Caco-2 (cell line): ENCODE measurements at regions not wholly inside any gene's neighbourhood (a gene's known extent, or its start where the extent isn't known, plus 50 kb on each side); places are given as distances from the start of the nearest gene placed in this dataset.

Experiments
- BruUV-seq: library from RNA; stranded (reverse); fragments of 400-500 nt; replicated peaks from 2 replicates; lab custom pipeline; 2021; lab: Mats Ljungman, UMichigan
- CTCF ChIA-PET: fragments of 300-600 bp; sonication (Branson Sonifier 250); formaldehyde crosslinking; loops from one replicate; lab custom pipeline; 2022; ENCODE audit warnings: antibody characterized with exemption; lab: Charles Lee
- POLR2A ChIA-PET: fragments of 300-600 bp; sonication (Branson Sonifier 250); formaldehyde crosslinking; loops from one replicate; lab custom pipeline; 2022; ENCODE audit warnings: antibody characterized with exemption; lab: Charles Lee
- DNase-seq, 2 experiments: peaks; one replicate each; pipeline versions ENCODE4 v3.0.0 to v3.0.0-alpha.2; 2020 to 2022
- H3K27me3 ChIP-seq: replicated peaks from 2 replicates; pipeline ENCODE4 v1.6.0; 2011; ENCODE audit warnings: low read length; ENCODE audit not compliant: control insufficient read depth, insufficient read depth
- H3K36me3 ChIP-seq: 2 replicates; pipeline ENCODE4 v1.5.1; 2011; ENCODE audit warnings: low read length; ENCODE audit not compliant: control insufficient read depth, insufficient read depth
- H3K4me1 ChIP-seq: fragments of 250-450 bp; sonication (Bioruptor Pico); 2 replicates; pipeline ENCODE4 v1.5.1; 2020; ENCODE audit warnings: mild to moderate bottlenecking
- H3K4me3 ChIP-seq: 2 replicates; pipeline ENCODE4 v1.5.1; 2011; ENCODE audit warnings: low read depth, mild to moderate bottlenecking, control low read depth, low read length
- H3K9me3 ChIP-seq: fragments of 250-450 bp; sonication (Bioruptor Pico); 2 replicates; pipeline ENCODE4 v1.5.1; 2020; ENCODE audit warnings: mild to moderate bottlenecking, moderate library complexity
- H3K27ac Mint-ChIP-seq: one replicate; pipeline ENCODE4 v1.8.0; 2022; ENCODE audit warnings: mixed read lengths; ENCODE audit not compliant: unreplicated experiment
- H3K27me3 Mint-ChIP-seq: one replicate; pipeline ENCODE4 v1.8.0; 2022; ENCODE audit warnings: mixed read lengths; ENCODE audit not compliant: insufficient read depth, unreplicated experiment
- H3K36me3 Mint-ChIP-seq: one replicate; pipeline ENCODE4 v1.8.0; 2022; ENCODE audit warnings: mild to moderate bottlenecking, mixed read lengths; ENCODE audit not compliant: insufficient read depth, unreplicated experiment
- H3K4me1 Mint-ChIP-seq: one replicate; pipeline ENCODE4 v1.8.0; 2022; ENCODE audit warnings: low read depth, mixed read lengths; ENCODE audit not compliant: unreplicated experiment
- H3K4me3 Mint-ChIP-seq: one replicate; pipeline ENCODE4 v1.8.0; 2022; ENCODE audit warnings: mild to moderate bottlenecking, moderate library complexity, mixed read lengths; ENCODE audit not compliant: unreplicated experiment
- H3K9me3 Mint-ChIP-seq: one replicate; pipeline ENCODE4 v1.8.0; 2022; ENCODE audit warnings: mixed read lengths; ENCODE audit not compliant: unreplicated experiment
- intact Hi-C: fragments of 100-400 bp; cut with micrococcal nuclease; formaldehyde crosslinking; loops from one replicate; pipeline ENCODE4 v1.10.0; 2022; ENCODE audit not compliant: unreplicated experiment
- TF ChIP-seq, protein P1 (sequence below), 2 experiments: fragments of 200-600 bp in 1 of 2; IDR thresholded peaks; 1 replicate in 1 of 2; 2 replicates in 1 of 2; pipeline versions ENCODE4 v1.5.1 to v1.8.0; 2011 to 2022; ENCODE audit warnings: antibody characterized with exemption in 1 of 2, control low read depth in 1 of 2, inconsistent platforms in 1 of 2, low read depth in 1 of 2, low read length in 1 of 2, mild to moderate bottlenecking in 1 of 2, moderate library complexity in 1 of 2; ENCODE audit not compliant: insufficient read depth in 1 of 2, severe bottlenecking in 1 of 2, unreplicated experiment in 1 of 2

DNA sequence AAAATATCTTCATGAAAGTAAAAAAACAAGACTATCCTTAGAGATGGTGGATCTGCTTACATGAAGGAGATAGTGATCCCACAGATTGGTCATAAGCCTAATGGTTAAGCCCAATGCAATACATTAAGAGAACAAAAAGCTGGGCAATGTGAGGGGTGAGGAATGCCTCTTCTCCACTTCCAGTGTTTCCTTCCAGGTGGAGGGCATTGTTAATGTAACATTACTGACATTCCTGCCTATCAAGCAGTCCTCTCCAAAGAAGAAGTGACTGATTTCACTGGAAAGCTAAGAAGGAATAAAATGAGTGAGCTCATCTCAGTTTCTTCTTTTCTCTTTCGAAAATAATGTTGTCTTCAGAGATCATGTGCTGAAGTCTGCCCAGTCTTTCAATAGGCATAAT lies 207.8 kb downstream of the RAB38 start:
- H3K36me3 ChIP-seq, result no peaks in the 10 kb centered on the region
- no peak overlapping the region for H3K27ac Mint-ChIP-seq
- no peaks in the 10 kb centered on the region for H3K4me1 Mint-ChIP-seq
- no peaks in the 10 kb centered on the region for H3K9me3 Mint-ChIP-seq
- DNase-seq, result no peak
- H3K4me3 ChIP-seq, result no peak overlapping the region
- no TSS peak for BruUV-seq
- H3K27me3 ChIP-seq, result no peaks in the 10 kb centered on the region
- no peak overlapping the region for H3K4me3 Mint-ChIP-seq
- H3K36me3 Mint-ChIP-seq, result no peaks in the 10 kb centered on the region
- ChIA-PET CTCF (no interaction called here), POLR2A (no interaction called here)
- no peaks in the 10 kb centered on the region for H3K9me3 ChIP-seq
- TF ChIP-seq, protein P1, sequence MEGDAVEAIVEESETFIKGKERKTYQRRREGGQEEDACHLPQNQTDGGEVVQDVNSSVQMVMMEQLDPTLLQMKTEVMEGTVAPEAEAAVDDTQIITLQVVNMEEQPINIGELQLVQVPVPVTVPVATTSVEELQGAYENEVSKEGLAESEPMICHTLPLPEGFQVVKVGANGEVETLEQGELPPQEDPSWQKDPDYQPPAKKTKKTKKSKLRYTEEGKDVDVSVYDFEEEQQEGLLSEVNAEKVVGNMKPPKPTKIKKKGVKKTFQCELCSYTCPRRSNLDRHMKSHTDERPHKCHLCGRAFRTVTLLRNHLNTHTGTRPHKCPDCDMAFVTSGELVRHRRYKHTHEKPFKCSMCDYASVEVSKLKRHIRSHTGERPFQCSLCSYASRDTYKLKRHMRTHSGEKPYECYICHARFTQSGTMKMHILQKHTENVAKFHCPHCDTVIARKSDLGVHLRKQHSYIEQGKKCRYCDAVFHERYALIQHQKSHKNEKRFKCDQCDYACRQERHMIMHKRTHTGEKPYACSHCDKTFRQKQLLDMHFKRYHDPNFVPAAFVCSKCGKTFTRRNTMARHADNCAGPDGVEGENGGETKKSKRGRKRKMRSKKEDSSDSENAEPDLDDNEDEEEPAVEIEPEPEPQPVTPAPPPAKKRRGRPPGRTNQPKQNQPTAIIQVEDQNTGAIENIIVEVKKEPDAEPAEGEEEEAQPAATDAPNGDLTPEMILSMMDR (IDR thresholded peaks at IDR 0.05; ENCODE audit: insufficient read depth in 1 of 2, low read depth in 1 of 2, low read length in 1 of 2, severe bottlenecking in 1 of 2, unreplicated experiment in 1 of 2), result no peak
- H3K4me1 ChIP-seq, result no peaks in the 10 kb centered on the region
- H3K27me3 Mint-ChIP-seq, result no peaks in the 10 kb centered on the region
- intact Hi-C loops, result no loop called here

DNA sequence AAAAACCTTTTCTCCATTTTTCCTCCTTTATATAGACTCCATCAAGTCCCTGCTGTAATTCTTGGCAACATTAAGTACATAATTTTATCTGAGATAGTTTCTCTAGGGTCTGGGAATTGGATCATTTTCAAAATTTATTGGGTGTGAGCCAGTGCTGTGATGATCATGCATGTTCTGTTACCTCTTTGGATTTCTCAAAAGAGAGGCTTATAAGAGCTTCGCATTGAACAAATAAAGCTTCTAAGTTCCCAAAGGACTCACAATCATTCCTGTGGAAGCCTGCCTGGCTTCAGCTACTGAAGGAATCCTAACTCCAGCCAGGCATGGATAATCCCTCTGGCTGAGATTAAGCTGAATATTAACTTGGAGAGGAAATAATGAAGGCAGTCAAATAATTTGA lies 208.5 kb downstream of the RAB38 start:
- H3K27me3 ChIP-seq, result no peaks in the 10 kb centered on the region
- intact Hi-C loops, result no loop called here
- H3K9me3 ChIP-seq, result no peaks in the 10 kb centered on the region
- POLR2A ChIA-PET, result no interaction called here
- Mint-ChIP-seq H3K4me3 (no peak overlapping the region), H3K9me3 (no peaks in the 10 kb centered on the region), H3K4me1 (no peaks in the 10 kb centered on the region), H3K27me3 (no peaks in the 10 kb centered on the region), H3K27ac (no peak overlapping the region), H3K36me3 (no peaks in the 10 kb centered on the region)
- CTCF ChIA-PET, result no interaction called here
- no peaks in the 10 kb centered on the region for H3K4me1 ChIP-seq
- no peak overlapping the region for H3K4me3 ChIP-seq
- TF ChIP-seq, protein P1 (IDR thresholded peaks at IDR 0.05; ENCODE audit: insufficient read depth in 1 of 2, low read depth in 1 of 2, low read length in 1 of 2, severe bottlenecking in 1 of 2, unreplicated experiment in 1 of 2), result no peak
- no peaks in the 10 kb centered on the region for H3K36me3 ChIP-seq
- BruUV-seq, result no TSS peak
- DNase-seq, result no peak

DNA sequence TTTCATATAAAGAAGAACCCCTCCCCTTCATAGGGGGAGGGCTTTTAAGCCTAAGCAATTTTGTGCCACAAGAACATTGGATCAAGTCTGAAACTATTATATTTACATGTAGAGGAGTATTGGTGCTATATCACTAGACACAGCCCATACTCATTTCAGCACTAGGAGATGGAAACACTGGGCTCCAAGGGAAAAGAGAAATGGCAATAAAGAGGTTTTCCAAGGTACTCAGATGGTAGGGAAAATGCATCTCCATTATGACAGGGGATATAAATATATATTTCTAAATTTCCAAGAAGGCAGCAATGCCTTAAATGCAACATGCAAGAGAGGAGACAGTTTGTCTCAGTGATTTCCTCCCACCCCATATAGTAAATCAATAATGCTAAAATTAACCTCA lies 209.0 kb downstream of the RAB38 start:
- Histone ChIP-seq H3K4me1 (no peaks in the 10 kb centered on the region), H3K27me3 (no peaks in the 10 kb centered on the region), H3K36me3 (no peaks in the 10 kb centered on the region), H3K4me3 (no peak overlapping the region), H3K9me3 (no peaks in the 10 kb centered on the region)
- TF ChIP-seq, protein P1 (IDR thresholded peaks at IDR 0.05; ENCODE audit: insufficient read depth in 1 of 2, low read depth in 1 of 2, low read length in 1 of 2, severe bottlenecking in 1 of 2, unreplicated experiment in 1 of 2), result no peak
- no peaks in the 10 kb centered on the region for H3K27me3 Mint-ChIP-seq
- no TSS peak for BruUV-seq
- CTCF ChIA-PET, result no interaction called here
- no peak overlapping the region for H3K27ac Mint-ChIP-seq
- no peak overlapping the region for H3K4me3 Mint-ChIP-seq
- no peaks in the 10 kb centered on the region for H3K9me3 Mint-ChIP-seq
- H3K36me3 Mint-ChIP-seq, result no peaks in the 10 kb centered on the region
- H3K4me1 Mint-ChIP-seq, result no peaks in the 10 kb centered on the region
- intact Hi-C loops, result no loop called here
- DNase-seq, result no peak
- POLR2A ChIA-PET, result no interaction called here
